IMR-90 (cell line): ENCODE measurements at regions not wholly inside any gene's neighbourhood (a gene's known extent, or its start where the extent isn't known, plus 50 kb on each side); places are given as distances from the start of the nearest gene placed in this dataset.

ENCODE experiments used
- ATAC-seq: fragments of 200-7000 bp; cut with Tn5 transposase; 2 replicates; pipeline ENCODE4 v1.9.1; 2020; ENCODE audit warnings: low read depth, mild to moderate bottlenecking, moderate library complexity
- BruUV-seq: library from RNA; stranded (reverse); fragments of 400-500 nt; replicated peaks from 2 replicates; lab custom pipeline; 2021; lab: Mats Ljungman, UMichigan
- CTCF ChIA-PET: fragments of 300-600 bp; formaldehyde crosslinking; extraction: SDS; loops from one replicate; lab custom pipeline; 2021; ENCODE audit warnings: antibody characterized with exemption; lab: Yijun Ruan, JAX
- POLR2A ChIA-PET: fragments of 300-600 bp; sonication (Branson Sonifier 250); formaldehyde crosslinking; loops from one replicate; lab custom pipeline; 2022; ENCODE audit warnings: antibody characterized with exemption; ENCODE audit not compliant: unreplicated experiment; lab: Charles Lee
- DNase-seq: peaks from one replicate; pipeline ENCODE4 v3.0.0; 2013
- H2AFZ ChIP-seq: replicated peaks from 2 replicates; pipeline ENCODE3; 2013; ENCODE audit warnings: low read length, mild to moderate bottlenecking; ENCODE audit not compliant: poor library complexity
- H2AK5ac ChIP-seq: 2 replicates; pipeline ENCODE4 v1.6.1; 2013; ENCODE audit warnings: low read depth, low read length, inconsistent platforms
- H2AK9ac ChIP-seq: replicated peaks from 2 replicates; pipeline ENCODE3; 2013; ENCODE audit warnings: mild to moderate bottlenecking, low read depth, low read length, moderate library complexity; ENCODE audit not compliant: poor library complexity
- H2BK120ac ChIP-seq: 2 replicates; pipeline ENCODE4 v1.6.1; 2013; ENCODE audit warnings: low read depth, low read length, inconsistent platforms
- H2BK15ac ChIP-seq: 3 replicates; pipeline ENCODE4 v1.6.1; 2013; ENCODE audit warnings: low read depth, low read length, inconsistent platforms
- H2BK20ac ChIP-seq: 2 replicates; pipeline ENCODE4 v1.6.1; 2013; ENCODE audit warnings: low read depth, mild to moderate bottlenecking, inconsistent platforms, low read length, moderate library complexity
- H2BK5ac ChIP-seq: 2 replicates; pipeline ENCODE4 v1.6.1; 2013; ENCODE audit warnings: mild to moderate bottlenecking, low read depth, low read length, inconsistent platforms; ENCODE audit not compliant: poor library complexity, severe bottlenecking
- H3K14ac ChIP-seq: replicated peaks from 2 replicates; pipeline ENCODE4 v1.6.1; 2013; ENCODE audit warnings: low read depth, low read length, inconsistent platforms
- H3K18ac ChIP-seq: 2 replicates; pipeline ENCODE4 v1.6.1; 2013; ENCODE audit warnings: low read depth, low read length, control low read depth
- H3K23ac ChIP-seq: 2 replicates; pipeline ENCODE4 v1.6.1; 2013; ENCODE audit warnings: low read depth, low read length, inconsistent platforms
- H3K27ac ChIP-seq: 2 replicates; pipeline ENCODE4 v1.5.1; 2013; ENCODE audit warnings: mild to moderate bottlenecking, control low read depth, low read length; ENCODE audit not compliant: insufficient read depth
- H3K27me3 ChIP-seq: 2 replicates; pipeline ENCODE4 v1.6.1; 2013; ENCODE audit warnings: low read length; ENCODE audit not compliant: control insufficient read depth, insufficient read depth
- H3K36me3 ChIP-seq: 2 replicates; pipeline ENCODE4 v1.6.1; 2013; ENCODE audit warnings: low read length, mixed read lengths; ENCODE audit not compliant: control insufficient read depth, insufficient read depth
- H3K4ac ChIP-seq: 2 replicates; pipeline ENCODE4 v1.6.1; 2013; ENCODE audit warnings: low read depth, low read length, inconsistent platforms
- H3K4me1 ChIP-seq: 2 replicates; pipeline ENCODE4 v1.6.1; 2013; ENCODE audit warnings: low read length, mixed read lengths; ENCODE audit not compliant: control insufficient read depth, insufficient read depth
- H3K4me2 ChIP-seq: 2 replicates; pipeline ENCODE4 v1.6.1; 2013; ENCODE audit warnings: low read depth, mild to moderate bottlenecking, control low read depth, low read length, moderate library complexity
- H3K4me3 ChIP-seq: 2 replicates; pipeline ENCODE4 v1.5.1; 2013; ENCODE audit warnings: low read depth, mild to moderate bottlenecking, control low read depth, low read length, moderate library complexity; ENCODE audit not compliant: insufficient read depth
- H3K56ac ChIP-seq: 2 replicates; pipeline ENCODE4 v1.6.1; 2013; ENCODE audit warnings: low read length, inconsistent platforms; ENCODE audit not compliant: insufficient read depth; ENCODE audit errors: extremely low read depth
- H3K79me1 ChIP-seq, 2 experiments: 2 replicates each; pipeline ENCODE4 v1.6.1; 2013; ENCODE audit warnings: low read length in 2 of 2, inconsistent platforms in 1 of 2, low read depth in 1 of 2
- H3K9ac ChIP-seq: 2 replicates; pipeline ENCODE4 v1.6.1; 2013; ENCODE audit warnings: low read depth, low read length, control low read depth
- H3K9me1 ChIP-seq: 2 replicates; pipeline ENCODE4 v1.6.1; 2013; ENCODE audit warnings: low read length, inconsistent platforms; ENCODE audit not compliant: insufficient read depth
- H3K9me3 ChIP-seq: 2 replicates; pipeline ENCODE4 v1.6.1; 2013; ENCODE audit warnings: low read length; ENCODE audit not compliant: control insufficient read depth, insufficient read depth
- H4K20me1 ChIP-seq: 2 replicates; pipeline ENCODE4 v1.6.1; 2013; ENCODE audit warnings: low read length, inconsistent platforms; ENCODE audit not compliant: insufficient read depth
- H4K5ac ChIP-seq: 2 replicates; pipeline ENCODE4 v1.6.1; 2013; ENCODE audit warnings: mild to moderate bottlenecking, low read depth, low read length, control low read depth
- H4K8ac ChIP-seq, 2 experiments: 2 replicates each; pipeline ENCODE4 v1.6.1; 2013; ENCODE audit warnings: low read depth in 2 of 2, low read length in 2 of 2, control low read depth in 1 of 2, inconsistent platforms in 1 of 2
- H4K91ac ChIP-seq: 2 replicates; pipeline ENCODE4 v1.6.1; 2013; ENCODE audit warnings: low read depth, low read length, inconsistent platforms; ENCODE audit not compliant: insufficient read depth
- CEBPB ChIP-seq: IDR thresholded peaks from 2 replicates; pipeline ENCODE4 v1.6.1; 2012; ENCODE audit warnings: low read depth, low read length, improper control_type of control experiment
- CTCF ChIP-seq: conservative IDR thresholded peaks from 2 replicates; pipeline ENCODE4 v1.5.1; 2012; ENCODE audit warnings: mild to moderate bottlenecking, low read depth, low read length, improper control_type of control experiment
- MXI1 ChIP-seq: IDR thresholded peaks from 2 replicates; pipeline ENCODE4 v1.6.1; 2012; ENCODE audit warnings: low read depth, mild to moderate bottlenecking, low read length, moderate library complexity, borderline replicate concordance
- NFE2L2 ChIP-seq: fragments of 150-350 bp; IDR thresholded peaks from 2 replicates; pipeline ENCODE4 v1.6.1; 2016; ENCODE audit warnings: low read depth, mild to moderate bottlenecking, low read length
- RAD21 ChIP-seq: IDR thresholded peaks from 2 replicates; pipeline ENCODE4 v1.6.1; 2012; ENCODE audit warnings: low read length, improper control_type of control experiment
- RCOR1 ChIP-seq: IDR thresholded peaks from 2 replicates; pipeline ENCODE4 v1.6.1; 2012; ENCODE audit warnings: mild to moderate bottlenecking, low read length, improper control_type of control experiment; ENCODE audit not compliant: insufficient replicate concordance
- WGBS, 2 experiments: methylation state at CpG; one replicate each; pipeline versions ENCODE4 v1.1.5 to v1.1.7; 2013; ENCODE audit warnings: missing lambda C conversion rate in 2 of 2; ENCODE audit not compliant: insufficient read length in 1 of 2; ENCODE audit errors: extremely low coverage in 2 of 2; 5-methylcytosine and 5-hydroxymethylcytosine counted together
- dilution Hi-C: fragments of 300-500 bp; cut with HindIII; formaldehyde crosslinking; loops from one replicate; pipeline ENCODE4 v1.14.3; 2018; ENCODE audit warnings: low sequenced_read_pairs; ENCODE audit not compliant: unreplicated experiment
- in situ Hi-C: fragments of 300-500 bp; cut with MboI; formaldehyde crosslinking; loops from 3 replicates; pipeline ENCODE4 v1.14.3; 2019; ENCODE audit warnings: low sequenced_read_pairs, inconsistent platforms, mixed read lengths
- intact Hi-C: fragments of 100-400 bp; cut with micrococcal nuclease; formaldehyde crosslinking; loops from 2 replicates; pipeline ENCODE4 v1.10.0; 2022

- Histone ChIP-seq H3K56ac (no peak overlapping the region), H3K27ac (no peak overlapping the region), H3K36me3 (no peaks in the 10 kb centered on the region), H3K9me1 (no peaks in the 10 kb centered on the region), H3K79me1 (no peaks in the 10 kb centered on the region), H2BK15ac (no peak overlapping the region), H2AFZ (peak overlapping the region; percentile 51), H2BK20ac (no peak overlapping the region), H2BK5ac (no peak overlapping the region), H3K9ac (no peak overlapping the region), H4K91ac (no peak overlapping the region), H3K27me3 (peaks cover 38% of the 10 kb centered on the region), H3K9me3 (no peaks in the 10 kb centered on the region), H3K4me3 (no peak overlapping the region), H4K8ac (no peak overlapping the region), H3K4me2 (no peak overlapping the region), H3K14ac (no peak overlapping the region), H4K5ac (no peak overlapping the region), H4K20me1 (no peaks in the 10 kb centered on the region), H2AK9ac (no peak overlapping the region), H2AK5ac (no peak overlapping the region), H3K18ac (no peak overlapping the region), H3K4ac (no peak overlapping the region), H3K23ac (no peak overlapping the region), H3K4me1 (0 out of 2 replicates have a peak, but pooled peaks cover 2% of the 10 kb centered on the region), H2BK120ac (no peak overlapping the region)
- BruUV-seq: no TSS peak
- no peak for DNase-seq
- intact Hi-C loops (no loop called here), in situ Hi-C loops (no loop called here), dilution Hi-C loops (no loop called here)
- no CpG with 5 or more reads among the region's 13 CpGs for WGBS, 2 experiments
- no peak for TF ChIP-seq RAD21
- TF ChIP-seq CEBPB: no peak
- no peak for TF ChIP-seq RCOR1
- no peak for TF ChIP-seq MXI1
- TF ChIP-seq CTCF: no peak
- TF ChIP-seq NFE2L2: no peak
- no peak for ATAC-seq
- ChIA-PET POLR2A (no interaction called here), CTCF (no interaction called here)
Observed at GRCh38 chr16:50467559-50467942, 80.6 kb upstream of the NKD1 start.
